Suprapubic skin (tissue), 3 donors: ENCODE measurements at regions not wholly inside any gene's neighbourhood (a gene's known extent, or its start where the extent isn't known, plus 50 kb on each side); places are given as distances from the start of the nearest gene placed in this dataset.

Experiments used
- CTCF ChIP-seq, 2 donors: fragments of 200-600 bp in 1 of 2; fragments of 450-650 bp in 1 of 2; sonication (generic) in 1 of 2; IDR thresholded peaks; one replicate each; pipeline ENCODE4 v1.5.1; 2016 to 2019; ENCODE audit warnings: antibody characterized with exemption in 2 of 2, mild to moderate bottlenecking in 1 of 2, moderate library complexity in 1 of 2
- POLR2A ChIP-seq, 2 donors: fragments of 450-650 bp; IDR thresholded peaks; one replicate each; pipeline ENCODE4 v1.6.1; 2017; ENCODE audit warnings: antibody characterized with exemption in 2 of 2, mild to moderate bottlenecking in 2 of 2, moderate library complexity in 2 of 2

GRCh38 chr4:45482346-45482745 lies 641.5 kb downstream of the GABRG1 start:
- no peak for TF ChIP-seq CTCF (IDR thresholded peaks at IDR 0.05)
- no peak for TF ChIP-seq POLR2A (IDR thresholded peaks at IDR 0.05)
